Gastroesophageal sphincter (tissue), 4 donors: ENCODE measurements at regions not wholly inside any gene's neighbourhood (a gene's known extent, or its start where the extent isn't known, plus 50 kb on each side); places are given as distances from the start of the nearest gene placed in this dataset.

Source experiments
- ATAC-seq: fragments of 150-250 bp; one replicate; pipeline ENCODE4 v1.9.1; 2016; ENCODE audit warnings: mild to moderate bottlenecking, moderate library complexity
- H3K27ac ChIP-seq, 4 donors: fragments of 200-600 bp; sonication (generic) in 3 of 4; 1 replicate in 3 of 4; 2 replicates in 1 of 4; pipeline ENCODE4 v1.5.1; 2016 to 2019
- H3K27me3 ChIP-seq: fragments of 200-600 bp; sonication (generic); one replicate; pipeline ENCODE4 v1.5.1; 2019
- H3K36me3 ChIP-seq, 2 donors: fragments of 200-600 bp; sonication (generic); one replicate each; pipeline ENCODE4 v1.5.1; 2019; ENCODE audit warnings: control low read depth in 1 of 2
- H3K4me1 ChIP-seq, 3 donors: fragments of 200-600 bp; sonication (generic); 1 replicate in 2 of 3; 2 replicates in 1 of 3; pipeline ENCODE4 v1.5.1; 2016 to 2019; ENCODE audit warnings: control low read depth in 2 of 3
- H3K4me3 ChIP-seq, 2 donors: fragments of 200-600 bp; sonication (generic); one replicate each; pipeline ENCODE4 v1.5.1; 2019; ENCODE audit warnings: mild to moderate bottlenecking in 1 of 2, moderate library complexity in 1 of 2
- H3K9me3 ChIP-seq, 3 donors: fragments of 200-600 bp; sonication (generic); one replicate each; pipeline ENCODE4 v1.5.1; 2017 to 2019; ENCODE audit warnings: control low read depth in 2 of 3
- EP300 ChIP-seq: sonication (generic); formaldehyde crosslinking; IDR thresholded peaks from one replicate; pipeline ENCODE4 v1.6.1; 2017; ENCODE audit warnings: antibody characterized with exemption, mild to moderate bottlenecking
- POLR2A ChIP-seq, 2 donors: fragments of 450-650 bp; IDR thresholded peaks; one replicate each; pipeline ENCODE4 v1.6.1; 2017; ENCODE audit warnings: antibody characterized with exemption in 2 of 2, mild to moderate bottlenecking in 2 of 2, moderate library complexity in 1 of 2
- POLR2AphosphoS5 ChIP-seq: sonication (generic); formaldehyde crosslinking; IDR thresholded peaks from one replicate; pipeline ENCODE4 v1.6.1; 2017; ENCODE audit warnings: antibody characterized with exemption
- WGBS, 2 donors: methylation state at CpG; one replicate each; pipeline ENCODE4 v1.1.5; 2018; ENCODE audit warnings: low coverage in 1 of 2; 5-methylcytosine and 5-hydroxymethylcytosine counted together
- TF ChIP-seq, protein P1 (sequence below), 4 experiments: fragments of 200-600 bp in 2 of 4; fragments of 450-650 bp in 2 of 4; sonication (generic) in 1 of 4; IDR thresholded peaks; one replicate each; pipeline ENCODE4 v1.5.1; 2017 to 2019; ENCODE audit warnings: antibody characterized with exemption in 4 of 4, mild to moderate bottlenecking in 2 of 4, moderate library complexity in 2 of 4

DNA sequence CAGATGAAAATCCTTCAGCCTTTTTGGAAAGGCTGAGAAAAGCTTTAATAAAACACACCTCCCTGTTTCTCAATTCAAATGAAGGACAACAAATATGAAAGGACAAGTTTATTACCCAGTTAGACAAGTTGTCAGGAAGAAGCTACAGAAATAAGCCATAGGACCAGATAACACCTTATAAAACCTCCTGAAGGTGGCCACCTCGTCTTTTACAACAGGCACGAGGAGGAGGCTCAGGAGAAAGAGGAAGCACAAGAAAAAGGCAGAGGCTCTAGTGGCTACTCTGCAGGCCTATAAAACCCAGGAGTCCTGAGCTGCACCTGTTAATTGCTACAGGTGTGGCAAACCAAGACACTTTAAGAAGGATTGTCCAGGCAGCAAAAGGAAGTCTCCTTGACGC, 352.1 kb upstream of the CDH18 start:
- Histone ChIP-seq H3K4me3 (no peak overlapping the region), H3K9me3 (no peaks in the 10 kb centered on the region), H3K27ac (no peak overlapping the region), H3K4me1 (no peaks in the 10 kb centered on the region), H3K27me3 (no peaks in the 10 kb centered on the region), H3K36me3 (no peaks in the 10 kb centered on the region)
- 46 to 80% methylated on average over 1 to 2 of the region's 3 CpGs for WGBS, 2 donors
- no peak for ATAC-seq
- TF ChIP-seq, protein P1, sequence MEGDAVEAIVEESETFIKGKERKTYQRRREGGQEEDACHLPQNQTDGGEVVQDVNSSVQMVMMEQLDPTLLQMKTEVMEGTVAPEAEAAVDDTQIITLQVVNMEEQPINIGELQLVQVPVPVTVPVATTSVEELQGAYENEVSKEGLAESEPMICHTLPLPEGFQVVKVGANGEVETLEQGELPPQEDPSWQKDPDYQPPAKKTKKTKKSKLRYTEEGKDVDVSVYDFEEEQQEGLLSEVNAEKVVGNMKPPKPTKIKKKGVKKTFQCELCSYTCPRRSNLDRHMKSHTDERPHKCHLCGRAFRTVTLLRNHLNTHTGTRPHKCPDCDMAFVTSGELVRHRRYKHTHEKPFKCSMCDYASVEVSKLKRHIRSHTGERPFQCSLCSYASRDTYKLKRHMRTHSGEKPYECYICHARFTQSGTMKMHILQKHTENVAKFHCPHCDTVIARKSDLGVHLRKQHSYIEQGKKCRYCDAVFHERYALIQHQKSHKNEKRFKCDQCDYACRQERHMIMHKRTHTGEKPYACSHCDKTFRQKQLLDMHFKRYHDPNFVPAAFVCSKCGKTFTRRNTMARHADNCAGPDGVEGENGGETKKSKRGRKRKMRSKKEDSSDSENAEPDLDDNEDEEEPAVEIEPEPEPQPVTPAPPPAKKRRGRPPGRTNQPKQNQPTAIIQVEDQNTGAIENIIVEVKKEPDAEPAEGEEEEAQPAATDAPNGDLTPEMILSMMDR (IDR thresholded peaks at IDR 0.05): no peak
- no peak for TF ChIP-seq EP300
- no peak for TF ChIP-seq POLR2A (IDR thresholded peaks at IDR 0.05)
- TF ChIP-seq POLR2AphosphoS5: no peak

DNA sequence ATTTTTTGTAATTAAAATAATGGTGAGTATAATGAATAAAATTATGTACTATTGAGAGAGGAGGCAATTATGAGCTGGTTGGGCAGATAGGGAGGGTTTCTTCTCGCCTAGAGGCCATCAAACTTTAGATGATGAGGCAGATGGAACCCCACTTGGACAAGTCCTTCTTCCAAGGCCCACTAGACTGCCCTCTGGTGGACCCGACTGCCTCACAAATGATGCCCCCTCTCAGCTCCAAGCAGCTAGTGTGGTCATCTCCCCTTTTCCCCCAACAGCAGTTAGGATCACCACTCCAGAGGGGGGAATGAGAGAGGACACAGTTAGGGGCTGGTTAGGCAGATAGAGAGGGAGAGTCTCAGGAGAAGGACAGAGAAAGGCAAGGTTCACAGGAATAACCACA, 348.0 kb upstream of the CDH18 start:
- no peak for TF ChIP-seq POLR2A (IDR thresholded peaks at IDR 0.05)
- TF ChIP-seq, protein P1 (IDR thresholded peaks at IDR 0.05): no peak
- no peak for TF ChIP-seq EP300
- no peak for TF ChIP-seq POLR2AphosphoS5
- H3K36me3 ChIP-seq: no peaks in the 10 kb centered on the region
- H3K27ac ChIP-seq: no peak overlapping the region
- ATAC-seq: no peak
- no peaks in the 10 kb centered on the region for H3K9me3 ChIP-seq
- H3K4me1 ChIP-seq: no peaks in the 10 kb centered on the region
- no peak overlapping the region for H3K4me3 ChIP-seq
- no peaks in the 10 kb centered on the region for H3K27me3 ChIP-seq
- 64 to 86% methylated on average over 1 of the region's 2 CpGs for WGBS, 2 donors

DNA sequence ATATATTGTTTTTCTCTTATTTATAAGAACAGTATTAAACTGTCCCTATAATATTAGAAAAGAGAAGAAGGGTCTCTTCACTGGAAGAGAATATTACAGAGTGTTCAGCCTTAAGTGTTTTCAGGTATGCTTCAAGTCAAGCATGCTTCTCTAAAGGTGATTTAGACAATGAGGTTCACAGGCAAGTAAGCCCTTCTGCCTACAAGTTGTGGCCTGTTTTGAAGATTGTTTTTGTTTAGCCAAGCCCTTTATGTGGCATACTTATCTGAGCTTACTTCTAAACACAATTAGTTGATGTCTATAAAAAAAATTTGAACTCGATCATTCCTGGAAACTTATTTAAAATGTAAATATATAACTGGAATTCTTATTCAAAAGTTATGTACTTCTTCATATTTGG, 343.8 kb upstream of the CDH18 start:
- Histone ChIP-seq H3K27ac (no peak overlapping the region), H3K4me1 (no peaks in the 10 kb centered on the region), H3K36me3 (no peaks in the 10 kb centered on the region), H3K27me3 (no peaks in the 10 kb centered on the region), H3K4me3 (no peak overlapping the region), H3K9me3 (no peaks in the 10 kb centered on the region)
- ATAC-seq: no peak
- 77 to 100% methylated on average over 1 of the region's 1 CpG for WGBS, 2 donors
- TF ChIP-seq POLR2A (IDR thresholded peaks at IDR 0.05) (no peak), EP300 (no peak), POLR2AphosphoS5 (no peak)
- TF ChIP-seq, protein P1 (IDR thresholded peaks at IDR 0.05): no peak

DNA sequence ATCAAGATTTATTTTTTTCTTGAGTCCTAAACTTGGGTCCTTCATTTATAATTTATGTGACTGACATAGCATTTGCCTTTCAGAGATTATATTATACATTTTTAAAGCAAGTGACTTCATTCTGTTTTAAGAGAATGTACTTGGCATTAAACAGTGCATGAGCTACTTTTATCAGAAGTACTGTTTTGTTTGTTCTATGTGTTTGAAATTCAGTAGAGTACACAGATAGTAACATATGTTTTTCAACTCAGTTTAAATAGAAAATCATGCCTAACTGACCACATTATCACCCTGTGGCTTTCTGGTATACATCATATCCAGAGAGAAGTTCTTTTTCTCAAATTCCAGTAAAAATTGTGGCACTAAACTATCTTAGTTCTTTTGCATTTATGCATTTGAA, 335.3 kb upstream of the CDH18 start:
- Histone ChIP-seq H3K27me3 (no peaks in the 10 kb centered on the region), H3K4me1 (no peaks in the 10 kb centered on the region), H3K36me3 (no peaks in the 10 kb centered on the region), H3K4me3 (no peak overlapping the region), H3K27ac (no peak overlapping the region), H3K9me3 (no peaks in the 10 kb centered on the region)
- TF ChIP-seq EP300 (no peak), POLR2A (IDR thresholded peaks at IDR 0.05) (no peak), POLR2AphosphoS5 (no peak)
- TF ChIP-seq, protein P1 (IDR thresholded peaks at IDR 0.05): no peak
- ATAC-seq: no peak

DNA sequence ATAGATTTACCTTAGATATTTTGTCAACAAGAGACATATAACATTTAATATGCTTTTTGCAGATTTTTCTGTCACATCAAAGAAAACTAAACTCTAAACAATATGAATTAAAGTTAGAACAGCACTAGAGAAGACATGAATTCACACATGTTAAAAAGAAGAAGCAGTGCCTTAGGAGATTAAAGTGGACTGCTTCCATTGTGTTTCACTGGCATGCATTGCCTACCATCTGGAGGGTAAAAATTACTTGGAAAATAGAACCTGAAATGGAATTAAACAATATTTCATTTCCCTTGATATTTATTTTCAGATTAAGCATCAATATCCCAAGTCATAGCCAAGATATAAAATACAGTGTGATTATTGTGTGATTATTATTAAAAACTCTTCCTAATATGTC, 319.4 kb upstream of the CDH18 start:
- no peaks in the 10 kb centered on the region for H3K27me3 ChIP-seq
- H3K4me1 ChIP-seq: no peaks in the 10 kb centered on the region
- no peaks in the 10 kb centered on the region for H3K36me3 ChIP-seq
- H3K9me3 ChIP-seq: no peaks in the 10 kb centered on the region
- no peak overlapping the region for H3K27ac ChIP-seq
- ATAC-seq: no peak
- TF ChIP-seq POLR2A (IDR thresholded peaks at IDR 0.05): no peak
- no peak for TF ChIP-seq EP300
- no peak for TF ChIP-seq POLR2AphosphoS5
- TF ChIP-seq, protein P1 (IDR thresholded peaks at IDR 0.05): no peak
- no peak overlapping the region for H3K4me3 ChIP-seq
